Stomach (tissue), 8 donors: ENCODE measurements at regions not wholly inside any gene's neighbourhood (a gene's known extent, or its start where the extent isn't known, plus 50 kb on each side); places are given as distances from the start of the nearest gene placed in this dataset.
"Not testable (repeated sequence)": the region's sequence is repeated elsewhere in the genome, so short reads cannot be mapped to it uniquely, and the experiment has no call there.

Experiments
- DNase-seq, 2 donors: peaks; one replicate each; pipeline versions ENCODE4 v3.0.0 to v3.0.0-alpha.2; 2013 to 2019
- H3K27ac ChIP-seq, 5 donors: fragments of 200-600 bp in 4 of 5; sonication (generic) in 4 of 5; one replicate each; pipeline ENCODE4 v1.5.1; 2013 to 2019; ENCODE audit warnings: mild to moderate bottlenecking in 1 of 5, moderate library complexity in 1 of 5
- H3K27me3 ChIP-seq, 3 donors: fragments of 200-600 bp; sonication (generic); one replicate each; pipeline ENCODE4 v1.5.1; 2017 to 2019; ENCODE audit warnings: mixed run types in 1 of 3
- H3K36me3 ChIP-seq, 4 donors: fragments of 200-600 bp; sonication (generic); 1 replicate in 3 of 4; 2 replicates in 1 of 4; pipeline ENCODE4 v1.5.1; 2016 to 2019
- H3K4me1 ChIP-seq, 4 donors: fragments of 200-600 bp; sonication (generic); one replicate each; pipeline ENCODE4 v1.5.1; 2016 to 2019
- H3K4me3 ChIP-seq, 4 donors: fragments of 200-600 bp; sonication (generic) in 3 of 4; one replicate each; pipeline ENCODE4 v1.5.1; 2016 to 2019; ENCODE audit warnings: mild to moderate bottlenecking in 1 of 4
- H3K9me3 ChIP-seq, 4 donors: fragments of 200-600 bp; sonication (generic); one replicate each; pipeline ENCODE4 v1.5.1; 2016 to 2019
- CTCF ChIP-seq, 7 experiments: fragments of 450-650 bp in 4 of 7; fragments of 200-600 bp in 3 of 7; sonication (generic) in 3 of 7; IDR thresholded peaks; one replicate each; pipeline ENCODE4 v1.5.1; 2016 to 2019; ENCODE audit warnings: antibody characterized with exemption in 7 of 7, control low read depth in 2 of 7, mild to moderate bottlenecking in 1 of 7
- EP300 ChIP-seq: sonication (generic); formaldehyde crosslinking; IDR thresholded peaks from one replicate; pipeline ENCODE4 v1.6.1; 2017; ENCODE audit warnings: antibody characterized with exemption
- POLR2A ChIP-seq, 4 donors: fragments of 450-650 bp; IDR thresholded peaks; one replicate each; pipeline ENCODE4 v1.6.1; 2016; ENCODE audit warnings: antibody characterized with exemption in 4 of 4, control low read depth in 2 of 4, mild to moderate bottlenecking in 1 of 4, moderate library complexity in 1 of 4
- POLR2AphosphoS5 ChIP-seq, 3 donors: sonication (generic); formaldehyde crosslinking; IDR thresholded peaks; one replicate each; pipeline ENCODE4 v1.6.1; 2016; ENCODE audit warnings: antibody characterized with exemption in 3 of 3
- WGBS, 5 donors: extraction: QIAGEN DNeasy Blood & Tissue Kit in 3 of 5; methylation state at CpG; one replicate each; pipeline versions ENCODE4 v1.1.5 to v1.1.7; 2013 to 2018; 5-methylcytosine and 5-hydroxymethylcytosine counted together
- intact Hi-C: fragments of 100-400 bp; cut with DNase I; formaldehyde crosslinking; loops from one replicate; pipeline ENCODE4 v1.15.1; 2023; ENCODE audit warnings: low total_unique reads
- donor health status: healthy with polysubstance abuse.
- donor health status: Bipolar disorder and iron deficiency.
- donor health status: healthy.

- H3K36me3 ChIP-seq = no peaks in the 10 kb centered on the region
- TF ChIP-seq POLR2AphosphoS5 (IDR thresholded peaks at IDR 0.05) = no peak
- no peak overlapping the region for H3K4me3 ChIP-seq
- 83 to 89% (median 88%) methylated on average over 4 of the region's 4 CpGs for WGBS, 5 donors
- H3K27ac ChIP-seq = no peak overlapping the region
- no peaks in the 10 kb centered on the region for H3K27me3 ChIP-seq
- H3K4me1 ChIP-seq = no peaks in the 10 kb centered on the region
- H3K9me3 ChIP-seq = peaks cover 0 to 6% (median 0%) of the 10 kb centered on the region in 4 donors
- intact Hi-C loops = no loop called here
- no peak for DNase-seq
These were observed 74.1 kb upstream of the DDHD1 start for GRCh38 chr14:53227154-53227718.

- Histone ChIP-seq H3K27ac (no peak overlapping the region), H3K4me3 (no peak overlapping the region), H3K9me3 (peaks cover 0 to 6% (median 0%) of the 10 kb centered on the region in 4 donors), H3K4me1 (no peaks in the 10 kb centered on the region), H3K36me3 (no peaks in the 10 kb centered on the region), H3K27me3 (no peaks in the 10 kb centered on the region)
- 85 to 93% (median 87%) methylated on average over 2 to 5 of the region's 5 CpGs for WGBS, 5 donors
- intact Hi-C loops = no loop called here
- no peak for DNase-seq
- TF ChIP-seq POLR2AphosphoS5 (IDR thresholded peaks at IDR 0.05) = no peak
- TF ChIP-seq POLR2A (IDR thresholded peaks at IDR 0.05) = no peak
- TF ChIP-seq EP300 = no peak
- TF ChIP-seq CTCF (IDR thresholded peaks at IDR 0.05) = no peak
These were observed 73.4 kb upstream of the DDHD1 start for GRCh38 chr14:53226553-53226952.

GRCh38 chr14:53220914-53221313 is 67.8 kb upstream of the DDHD1 start:
- no peaks in the 10 kb centered on the region for H3K27me3 ChIP-seq
- H3K9me3 ChIP-seq = peaks cover 0 to 6% (median 0%) of the 10 kb centered on the region in 4 donors
- DNase-seq = no peak
- TF ChIP-seq CTCF (IDR thresholded peaks at IDR 0.05) (no peak), POLR2A (IDR thresholded peaks at IDR 0.05) (no peak), EP300 (no peak), POLR2AphosphoS5 (IDR thresholded peaks at IDR 0.05) (no peak)
- no peak overlapping the region for H3K4me3 ChIP-seq
- intact Hi-C loops = no loop called here
- no peak overlapping the region for H3K27ac ChIP-seq
- H3K4me1 ChIP-seq = peaks cover 5 to 13% (median 9%) of the 10 kb centered on the region in 4 donors
- no peaks in the 10 kb centered on the region for H3K36me3 ChIP-seq
- 46 to 83% (median 63%) methylated on average over 3 of the region's 3 CpGs for WGBS, 5 donors

GRCh38 chr14:53218161-53218560 is 65.0 kb upstream of the DDHD1 start:
- Histone ChIP-seq H3K9me3 (no peaks in the 10 kb centered on the region), H3K27ac (peak overlapping the region in 2 of 5 donors; percentile 17 to 76), H3K36me3 (no peaks in the 10 kb centered on the region), H3K4me3 (peak overlapping the region; percentile 57 to 65 (median 58)), H3K4me1 (peaks cover 5 to 13% (median 9%) of the 10 kb centered on the region in 4 donors), H3K27me3 (no peaks in the 10 kb centered on the region)
- intact Hi-C loops = no loop called here
- DNase-seq = peak in 1 of 2 donors; percentile 7
- WGBS, 5 donors = 67 to 96% (median 76%) methylated on average over 2 of the region's 2 CpGs
- TF ChIP-seq EP300 (no peak), POLR2AphosphoS5 (IDR thresholded peaks at IDR 0.05) (no peak), CTCF (IDR thresholded peaks at IDR 0.05) (no peak), POLR2A (IDR thresholded peaks at IDR 0.05) (no peak)

- intact Hi-C loops = no loop called here
- Histone ChIP-seq H3K36me3 (no peaks in the 10 kb centered on the region), H3K4me3 (peak overlapping the region; percentile 57 to 65 (median 58)), H3K27ac (peak overlapping the region; percentile 17 to 76 (median 57)), H3K9me3 (no peaks in the 10 kb centered on the region), H3K27me3 (no peaks in the 10 kb centered on the region), H3K4me1 (peaks cover 5 to 13% (median 9%) of the 10 kb centered on the region in 4 donors)
- WGBS, 5 donors = 0 to 1% (median 1%) methylated on average over 24 to 39 of the region's 39 CpGs
- TF ChIP-seq POLR2AphosphoS5 (IDR thresholded peaks at IDR 0.05) (peak in 1 of 3 donors; percentile 13), EP300 (no peak), CTCF (IDR thresholded peaks at IDR 0.05) (peak in 5 of 7 experiments; percentile 39 to 69 (median 59))
- peak; percentile 76 to 92 for DNase-seq
These were observed 64.3 kb upstream of the DDHD1 start for GRCh38 chr14:53217316-53217994.

- H3K27me3 ChIP-seq, H3K9me3 ChIP-seq, H3K27ac ChIP-seq, H3K36me3 ChIP-seq, DNase-seq, intact Hi-C loops: not testable (repeated sequence)
- peak overlapping the region; percentile 57 to 65 (median 58) for H3K4me3 ChIP-seq
- H3K4me1 ChIP-seq = peaks cover 5 to 13% (median 9%) of the 10 kb centered on the region in 4 donors
- WGBS, 5 donors = 74 to 100% (median 100%) methylated on average over 1 of the region's 1 CpG
These were observed 63.8 kb upstream of the DDHD1 start for GRCh38 chr14:53216955-53217315.

- intact Hi-C loops, H3K27ac ChIP-seq, H3K27me3 ChIP-seq, DNase-seq, H3K9me3 ChIP-seq, H3K4me3 ChIP-seq, H3K36me3 ChIP-seq: not testable (repeated sequence)
- H3K4me1 ChIP-seq = peaks cover 5 to 13% (median 9%) of the 10 kb centered on the region in 4 donors
- WGBS, 5 donors = 93 to 98% (median 96%) methylated on average over 10 to 11 of the region's 11 CpGs
These were observed 63.4 kb upstream of the DDHD1 start for GRCh38 chr14:53216478-53216877.
